ENCODE measurements at regions not wholly inside any gene's neighbourhood (a gene's known extent, or its start where the extent isn't known, plus 50 kb on each side); places are given as distances from the start of the nearest gene placed in this dataset.

GRCh38 chr3:193769437-193769836 is 176.4 kb downstream of the OPA1 start:
- intact Hi-C loops (cut with DNase I; ENCODE audit: low total_unique reads) = no loop called here
- H3K4me3 ChIP-seq = no peak overlapping the region
- TF ChIP-seq, protein P1, sequence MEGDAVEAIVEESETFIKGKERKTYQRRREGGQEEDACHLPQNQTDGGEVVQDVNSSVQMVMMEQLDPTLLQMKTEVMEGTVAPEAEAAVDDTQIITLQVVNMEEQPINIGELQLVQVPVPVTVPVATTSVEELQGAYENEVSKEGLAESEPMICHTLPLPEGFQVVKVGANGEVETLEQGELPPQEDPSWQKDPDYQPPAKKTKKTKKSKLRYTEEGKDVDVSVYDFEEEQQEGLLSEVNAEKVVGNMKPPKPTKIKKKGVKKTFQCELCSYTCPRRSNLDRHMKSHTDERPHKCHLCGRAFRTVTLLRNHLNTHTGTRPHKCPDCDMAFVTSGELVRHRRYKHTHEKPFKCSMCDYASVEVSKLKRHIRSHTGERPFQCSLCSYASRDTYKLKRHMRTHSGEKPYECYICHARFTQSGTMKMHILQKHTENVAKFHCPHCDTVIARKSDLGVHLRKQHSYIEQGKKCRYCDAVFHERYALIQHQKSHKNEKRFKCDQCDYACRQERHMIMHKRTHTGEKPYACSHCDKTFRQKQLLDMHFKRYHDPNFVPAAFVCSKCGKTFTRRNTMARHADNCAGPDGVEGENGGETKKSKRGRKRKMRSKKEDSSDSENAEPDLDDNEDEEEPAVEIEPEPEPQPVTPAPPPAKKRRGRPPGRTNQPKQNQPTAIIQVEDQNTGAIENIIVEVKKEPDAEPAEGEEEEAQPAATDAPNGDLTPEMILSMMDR (IDR thresholded peaks at IDR 0.05 in 8 of 11, conservative IDR thresholded peaks at IDR 0.05 in 3 of 11) = no peak
- no peak for TF ChIP-seq POLR2AphosphoS5 (IDR thresholded peaks at IDR 0.05)
- TF ChIP-seq POLR2A (IDR thresholded peaks at IDR 0.05) = no peak
- H3K27ac ChIP-seq = no peak overlapping the region
- no peaks in the 10 kb centered on the region for H3K4me1 ChIP-seq
- DNase-seq = no peak
- WGBS, 5 donors = 79 to 82% (median 81%) methylated on average over 2 of the region's 2 CpGs
- H3K27me3 ChIP-seq (replicated peaks in 1 of 7) = peaks cover 0 to 10% (median 0%) of the 10 kb centered on the region in 7 donors
- no peaks in the 10 kb centered on the region for H3K36me3 ChIP-seq
- no peaks in the 10 kb centered on the region for H3K9me3 ChIP-seq

DNA sequence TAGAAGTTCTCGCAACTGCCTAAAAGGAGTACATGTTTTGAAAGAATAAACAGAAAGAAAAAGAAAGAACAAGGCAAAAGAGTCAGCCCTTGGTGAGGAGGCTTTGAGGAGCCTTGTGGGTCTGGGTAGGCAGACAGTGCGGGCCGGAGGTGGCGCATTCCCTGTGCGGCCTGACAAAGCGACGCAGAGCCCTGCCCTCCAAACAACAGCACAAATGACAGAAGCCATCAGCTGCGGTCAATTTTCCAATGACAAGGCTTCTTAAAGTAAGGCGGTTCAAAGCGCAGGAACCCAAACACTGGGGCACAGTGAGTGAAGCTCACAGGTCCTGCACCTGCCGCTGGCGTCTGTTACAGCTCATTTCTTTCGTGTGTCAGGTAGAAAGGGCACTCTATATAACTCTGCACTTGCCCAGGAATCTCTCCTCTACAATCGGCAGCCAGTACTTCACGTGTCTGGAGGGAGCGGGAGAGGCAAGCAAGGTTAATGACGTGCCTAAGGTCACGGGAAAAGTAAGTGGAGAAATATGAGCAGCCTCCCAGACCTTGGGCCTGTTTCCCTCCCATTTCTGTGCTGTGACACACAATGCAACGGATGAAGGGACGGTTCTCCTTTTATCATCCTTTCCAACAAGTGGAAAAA is 178.1 kb downstream of the OPA1 start:
- intact Hi-C loops (cut with DNase I; ENCODE audit: low total_unique reads) = no loop called here
- WGBS, 5 donors = 87 to 97% (median 92%) methylated on average over 20 of the region's 20 CpGs
- DNase-seq = no peak
- Histone ChIP-seq H3K36me3 (no peaks in the 10 kb centered on the region), H3K4me3 (no peak overlapping the region), H3K27me3 (replicated peaks in 1 of 7) (peaks cover 0 to 6% (median 0%) of the 10 kb centered on the region in 7 donors), H3K4me1 (peaks cover 0 to 3% (median under 1%) of the 10 kb centered on the region in 6 donors), H3K9me3 (no peaks in the 10 kb centered on the region), H3K27ac (no peak overlapping the region)
- no peak for TF ChIP-seq POLR2A (IDR thresholded peaks at IDR 0.05)
- no peak for TF ChIP-seq POLR2AphosphoS5 (IDR thresholded peaks at IDR 0.05)
- TF ChIP-seq, protein P1 (IDR thresholded peaks at IDR 0.05 in 8 of 11, conservative IDR thresholded peaks at IDR 0.05 in 3 of 11) = no peak

- no peak for DNase-seq
- intact Hi-C loops (cut with DNase I; ENCODE audit: low total_unique reads) = no loop called here
- no peaks in the 10 kb centered on the region for H3K9me3 ChIP-seq
- H3K27ac ChIP-seq = no peak overlapping the region
- peaks cover 0 to 11% (median 0%) of the 10 kb centered on the region in 7 donors for H3K27me3 ChIP-seq (replicated peaks in 1 of 7)
- no peak overlapping the region for H3K4me3 ChIP-seq
- TF ChIP-seq, protein P1 (IDR thresholded peaks at IDR 0.05 in 8 of 11, conservative IDR thresholded peaks at IDR 0.05 in 3 of 11) = no peak
- no peak for TF ChIP-seq POLR2A (IDR thresholded peaks at IDR 0.05)
- TF ChIP-seq POLR2AphosphoS5 (IDR thresholded peaks at IDR 0.05) = no peak
- no peaks in the 10 kb centered on the region for H3K36me3 ChIP-seq
- 86 to 93% (median 93%) methylated on average over 18 of the region's 18 CpGs for WGBS, 5 donors
- H3K4me1 ChIP-seq = peaks cover 0 to 10% (median 7%) of the 10 kb centered on the region in 6 donors
Measured at GRCh38 chr3:193771653-193772421, 178.8 kb downstream of the OPA1 start.

GRCh38 chr3:193772422-193772763 is 179.4 kb downstream of the OPA1 start:
- no peak for DNase-seq
- Histone ChIP-seq H3K9me3 (no peaks in the 10 kb centered on the region), H3K36me3 (no peaks in the 10 kb centered on the region), H3K27me3 (replicated peaks in 1 of 7) (peaks cover 0 to 17% (median 0%) of the 10 kb centered on the region in 7 donors), H3K4me3 (no peak overlapping the region), H3K27ac (no peak overlapping the region), H3K4me1 (peaks cover 0 to 15% (median 13%) of the 10 kb centered on the region in 6 donors)
- intact Hi-C loops (cut with DNase I; ENCODE audit: low total_unique reads) = no loop called here
- 86 to 94% (median 89%) methylated on average over 9 of the region's 9 CpGs for WGBS, 5 donors
- TF ChIP-seq, protein P1 (IDR thresholded peaks at IDR 0.05 in 8 of 11, conservative IDR thresholded peaks at IDR 0.05 in 3 of 11) = no peak
- TF ChIP-seq POLR2A (IDR thresholded peaks at IDR 0.05) (no peak), POLR2AphosphoS5 (IDR thresholded peaks at IDR 0.05) (no peak)
